CD4-positive, alpha-beta T cell treated with Interleukin-21 for 1 hour (primary cell): ENCODE measurements at regions not wholly inside any gene's neighbourhood (a gene's known extent, or its start where the extent isn't known, plus 50 kb on each side); places are given as distances from the start of the nearest gene placed in this dataset.

Experiments
- DNase-seq: peaks from one replicate; pipeline ENCODE4 v3.0.0-alpha.2; 2020

DNA sequence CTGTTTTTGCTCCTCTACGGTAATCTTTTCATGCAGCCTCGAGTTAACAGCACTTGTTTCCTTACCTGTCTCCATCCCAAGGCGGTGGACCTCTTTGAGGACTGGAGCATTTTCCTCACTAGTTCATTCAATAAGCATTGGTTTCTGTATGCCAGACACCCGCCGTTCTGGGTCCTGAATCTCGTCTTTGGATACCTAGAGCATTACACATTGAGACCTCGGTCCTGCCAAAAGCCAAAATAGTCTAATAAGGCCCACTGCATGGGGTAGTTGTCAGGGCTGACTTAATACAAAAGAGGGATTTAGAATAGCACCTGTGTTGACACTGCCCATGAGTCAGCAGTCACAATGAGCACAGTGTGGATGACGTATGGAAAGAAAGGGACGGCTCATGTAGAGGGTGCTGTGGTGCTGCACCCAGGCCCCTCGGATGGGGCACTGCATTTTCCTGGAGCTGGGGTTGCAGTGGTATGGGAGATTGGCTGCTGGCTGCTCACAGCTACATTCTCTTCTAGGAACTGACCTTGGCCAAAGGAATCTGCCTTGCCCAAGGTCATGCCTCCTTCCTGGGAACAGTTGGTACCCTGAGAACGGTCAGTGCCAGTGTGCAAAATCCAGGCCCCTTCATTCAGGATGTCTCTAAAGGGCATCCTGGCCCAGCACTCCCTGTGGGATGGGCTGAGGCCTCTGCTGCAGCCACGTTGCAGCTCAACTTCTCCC, 126.9 kb upstream of the NCK2 start:
- DNase-seq, result no peak

DNA sequence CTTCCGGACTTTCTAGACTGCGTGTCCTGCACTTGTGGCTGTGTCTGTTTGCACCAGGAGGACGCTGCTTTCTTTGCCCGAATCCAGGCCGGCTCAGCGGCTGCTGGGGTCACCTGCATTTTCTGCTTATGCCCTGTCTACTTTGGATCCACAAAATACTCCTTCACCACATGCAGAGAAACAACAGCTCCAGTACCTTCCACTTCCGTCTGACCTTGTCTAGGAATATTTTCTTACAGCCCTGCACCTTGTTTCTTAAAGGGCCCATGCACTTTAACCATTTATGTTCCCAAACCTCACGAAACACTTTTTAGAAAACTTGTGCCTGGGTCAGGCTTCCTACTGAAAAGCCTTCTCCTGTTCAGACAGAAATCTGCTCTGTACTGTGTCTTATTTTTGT, 129.4 kb upstream of the NCK2 start:
- no peak for DNase-seq

DNA sequence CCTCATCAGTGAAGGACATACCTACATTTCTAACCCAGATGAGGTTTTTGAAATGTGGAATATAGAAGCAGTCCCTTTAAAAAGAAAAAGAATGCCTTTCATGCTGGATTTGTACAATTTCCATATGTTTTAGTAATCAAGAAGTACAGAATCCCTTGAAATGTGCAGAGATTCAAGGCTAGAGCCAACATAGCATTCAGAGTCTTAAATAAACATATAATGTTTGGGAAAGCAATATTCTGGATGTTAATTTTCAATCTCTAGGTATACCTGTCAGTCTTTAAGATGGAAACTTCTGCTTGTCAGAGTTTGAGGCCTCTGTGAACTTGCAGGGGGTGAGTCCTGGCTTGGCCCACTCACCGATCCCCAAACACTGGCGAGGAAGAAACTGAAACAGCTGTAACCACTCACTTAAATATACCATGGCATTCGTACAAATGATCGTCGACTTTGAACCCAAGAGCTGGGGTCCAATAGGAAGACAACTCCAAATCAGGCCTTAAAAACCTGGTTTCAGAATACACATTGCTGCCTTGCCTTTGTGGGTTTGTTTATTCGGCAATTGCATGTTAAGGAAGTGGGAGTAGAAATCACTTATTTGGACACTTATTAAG, 132.8 kb upstream of the NCK2 start:
- no peak for DNase-seq

DNA sequence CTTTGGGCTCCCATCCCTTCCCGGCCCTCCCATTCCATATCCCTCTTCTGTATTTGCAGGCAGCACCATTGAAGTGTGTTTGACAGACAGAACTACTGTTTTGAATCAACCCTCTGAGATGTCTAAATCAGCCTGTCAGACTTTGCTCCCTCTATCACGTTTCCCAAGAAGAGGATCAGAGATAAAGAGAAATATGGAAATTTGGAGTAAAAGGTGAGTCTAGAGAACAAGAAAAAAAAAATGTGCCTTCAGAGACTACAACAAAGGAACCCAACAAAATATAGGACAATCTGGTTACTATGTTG, 133.4 kb upstream of the NCK2 start:
- no peak for DNase-seq

DNA sequence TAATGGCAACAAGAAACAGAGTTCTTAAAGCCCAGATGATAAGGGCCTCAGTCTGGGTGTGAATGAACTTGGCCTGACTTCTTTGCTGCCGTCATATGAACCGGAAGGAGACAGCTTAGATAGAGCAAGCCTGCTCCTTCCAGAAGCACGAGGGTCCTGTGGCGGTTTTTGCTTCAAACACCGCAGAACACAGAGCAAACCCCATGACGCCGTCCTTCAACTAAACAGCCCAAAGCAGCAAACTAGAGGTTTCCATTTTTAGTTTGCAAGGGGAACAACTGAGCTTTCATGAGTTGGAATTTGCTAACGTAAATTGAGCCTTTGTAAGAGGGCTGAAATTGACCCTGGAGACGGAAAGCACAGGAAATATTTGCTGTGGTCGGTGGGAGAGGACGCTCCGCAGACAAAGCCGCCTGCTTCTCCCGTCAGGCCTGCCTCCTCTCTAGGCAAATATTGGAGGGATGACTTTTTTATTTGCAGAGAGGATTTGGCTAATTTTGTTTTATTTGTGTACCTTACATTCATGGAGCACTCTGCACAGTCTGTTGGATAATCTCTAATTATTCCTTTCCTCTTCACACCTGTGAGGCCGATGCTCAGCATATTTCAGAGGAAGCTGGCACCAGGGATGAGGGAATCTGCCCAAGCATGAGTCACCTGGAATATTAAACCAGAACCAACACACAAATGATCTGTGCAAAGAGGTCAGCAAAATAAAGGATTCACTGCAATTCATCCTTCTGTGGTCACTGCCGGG, 134.0 kb upstream of the NCK2 start:
- no peak for DNase-seq

DNA sequence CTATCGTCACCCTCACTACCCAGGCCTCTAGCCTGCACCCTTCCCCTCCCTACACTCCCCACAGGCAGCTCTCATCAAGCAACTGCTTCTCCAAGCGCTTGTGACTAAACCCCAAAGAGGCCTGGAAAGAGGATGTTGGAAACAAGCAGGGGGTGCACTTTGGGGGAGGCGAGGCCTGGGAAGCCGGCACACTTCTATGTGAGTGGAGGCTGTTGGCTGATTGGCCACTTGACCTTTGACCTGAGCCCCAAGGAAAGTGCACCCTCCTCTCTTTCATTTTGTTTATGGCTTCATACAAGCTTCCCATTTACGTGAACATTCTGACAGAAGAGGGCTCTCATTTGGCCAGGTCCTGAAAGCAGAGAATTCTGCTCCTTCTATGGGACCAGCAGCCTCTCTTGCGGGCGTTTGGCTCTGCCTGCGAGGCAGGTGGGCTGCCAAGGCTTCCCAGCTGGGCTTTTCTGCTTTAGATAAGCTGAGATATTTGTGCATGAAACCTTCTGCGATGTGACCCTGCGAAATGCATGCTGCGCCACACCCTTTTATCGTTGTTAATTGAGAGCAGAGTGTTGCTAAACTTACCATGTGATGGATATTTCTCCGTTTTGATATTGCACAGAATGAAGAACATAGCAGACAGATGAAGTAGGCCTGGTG, 134.8 kb upstream of the NCK2 start:
- DNase-seq, result no peak

DNA sequence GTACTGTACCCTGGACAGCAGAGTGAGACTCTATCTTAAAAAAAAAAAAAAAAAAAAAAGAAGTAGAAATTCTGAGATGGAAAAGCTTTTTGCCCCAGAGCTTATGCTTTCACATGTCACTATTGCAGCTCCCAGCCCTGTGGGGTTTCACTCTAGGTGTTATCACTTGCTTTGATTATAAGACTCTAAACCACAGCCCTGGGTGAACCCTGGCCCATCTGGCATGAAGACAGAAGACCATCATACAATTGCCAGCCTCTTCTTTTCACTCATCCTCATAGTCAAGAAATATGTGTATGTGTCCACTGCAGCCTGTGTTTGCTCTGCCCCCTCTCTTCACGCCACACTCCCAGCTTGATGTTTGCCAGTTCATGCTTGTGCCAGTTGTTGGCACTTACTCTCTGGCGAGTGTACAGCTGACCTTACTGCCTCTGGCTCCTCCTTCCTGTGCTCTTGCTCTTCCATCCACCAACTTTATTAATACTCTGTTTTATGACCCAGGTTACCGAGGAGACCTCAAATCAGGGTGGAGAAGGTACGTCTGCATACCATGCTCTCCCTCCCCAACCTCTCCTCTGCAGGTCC, 136.7 kb upstream of the NCK2 start:
- DNase-seq, result no peak

DNA sequence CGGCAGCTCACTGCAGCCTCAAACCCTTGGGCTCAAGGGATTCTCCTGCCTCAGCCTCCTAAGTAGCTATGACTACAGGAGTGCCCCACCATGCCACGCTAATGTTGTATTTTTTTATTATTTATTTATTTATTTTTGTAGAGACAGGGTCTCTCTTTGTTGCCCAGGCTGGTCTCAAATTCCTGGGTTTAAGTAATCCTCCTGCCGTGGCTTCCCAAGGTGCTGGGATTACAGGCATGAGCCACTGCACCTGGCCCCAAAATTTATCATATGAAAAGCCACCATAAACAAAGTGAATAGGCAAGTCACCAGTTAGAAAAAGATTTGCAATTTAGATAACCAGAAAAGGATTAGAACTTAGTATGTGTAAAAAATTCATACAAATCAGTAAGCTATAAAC, 138.6 kb upstream of the NCK2 start:
- DNase-seq, result no peak

DNA sequence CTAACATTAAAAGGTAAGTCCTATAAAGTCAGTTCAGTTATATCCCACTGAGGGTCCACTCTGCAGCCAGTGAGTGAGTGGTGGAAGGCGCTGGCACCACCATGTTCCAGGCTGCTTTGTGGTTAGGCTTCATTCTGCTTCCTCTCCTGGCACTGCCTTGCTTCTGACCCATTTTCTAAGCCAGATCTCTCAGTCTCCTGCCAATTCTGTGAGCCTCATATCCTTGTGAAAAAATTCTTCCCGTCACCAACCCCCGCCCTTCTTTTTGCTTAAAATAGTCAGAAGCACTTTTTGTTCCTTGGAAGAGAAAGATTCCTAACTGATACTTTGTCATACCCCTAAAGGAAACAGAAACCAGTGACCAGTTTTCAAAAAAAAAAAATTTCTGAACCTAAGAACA, 139.8 kb upstream of the NCK2 start:
- DNase-seq, result no peak

DNA sequence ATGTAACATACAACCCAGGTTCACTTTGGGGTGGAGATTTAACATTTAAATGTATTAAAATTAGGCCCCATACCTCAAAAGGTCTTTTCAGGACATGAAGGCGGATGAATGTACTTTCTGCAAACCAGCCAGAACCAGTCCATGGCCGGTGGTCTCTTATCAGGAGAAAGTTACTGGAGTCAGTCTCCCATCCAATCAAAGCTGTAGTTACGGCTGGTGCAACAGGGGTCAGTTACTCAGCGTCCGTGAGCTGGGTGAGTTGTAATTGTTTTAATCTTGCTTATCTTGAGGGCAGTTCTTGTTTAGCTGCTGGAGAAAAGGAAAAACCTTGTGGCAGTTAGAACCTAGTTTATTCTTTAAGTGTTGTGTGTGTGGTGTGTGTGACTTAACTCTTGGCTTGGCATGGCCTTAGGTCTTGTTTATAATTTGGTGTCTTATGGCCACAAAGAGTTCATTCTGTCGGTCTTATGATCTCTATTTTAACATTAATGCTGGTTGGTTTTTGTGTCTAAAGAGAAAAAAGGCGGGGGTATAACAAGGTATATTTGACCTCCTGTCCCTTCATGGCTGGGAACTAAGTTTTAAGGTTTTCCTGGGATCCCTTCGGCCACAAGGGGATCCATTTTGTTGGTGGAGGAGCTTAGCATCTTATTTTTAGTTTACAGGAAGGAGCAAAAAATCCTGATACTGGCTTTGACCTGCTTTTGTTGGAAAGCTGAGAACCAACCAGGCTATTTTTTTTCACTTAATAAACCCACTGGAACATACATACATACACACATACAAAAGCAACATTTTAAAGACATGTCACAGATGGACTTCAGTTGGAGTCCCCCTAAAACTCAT, 143.5 kb upstream of the NCK2 start:
- DNase-seq, result no peak

DNA sequence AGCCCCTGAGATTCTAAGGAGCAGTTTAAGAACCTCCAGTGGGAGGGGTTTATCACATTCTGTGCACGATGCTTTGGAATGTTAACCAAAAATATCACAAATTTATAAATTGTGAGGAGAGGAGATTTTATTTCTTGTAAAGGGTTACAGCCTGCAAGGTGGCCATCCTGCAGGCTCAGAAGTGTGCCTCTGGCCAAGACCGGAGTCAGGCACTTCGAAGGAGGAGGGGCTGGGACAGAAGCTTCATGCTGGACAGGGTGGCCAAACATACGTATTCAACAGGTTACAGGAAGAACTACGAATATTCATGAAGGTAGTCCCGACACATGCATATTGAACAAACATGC, 144.1 kb upstream of the NCK2 start:
- DNase-seq, result no peak

DNA sequence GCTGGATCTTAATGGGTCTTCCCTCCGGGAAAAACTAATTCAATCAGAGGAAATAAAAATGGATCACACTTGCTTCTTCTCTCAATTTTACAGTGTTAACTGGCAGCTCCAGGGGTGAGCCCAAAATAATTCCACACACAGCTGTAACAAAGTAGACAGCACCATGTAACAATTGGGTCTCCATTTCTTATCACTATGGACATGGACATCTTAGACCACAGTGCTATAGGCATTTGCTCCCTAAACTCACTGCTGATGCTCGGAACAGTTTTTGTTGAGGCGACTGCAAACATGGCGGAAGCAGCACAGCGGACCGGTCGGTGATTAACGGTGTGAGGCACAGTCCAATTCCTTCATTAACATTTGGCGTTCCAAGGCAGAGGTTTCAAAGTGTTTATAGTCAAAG, 144.7 kb upstream of the NCK2 start:
- DNase-seq, result no peak

DNA sequence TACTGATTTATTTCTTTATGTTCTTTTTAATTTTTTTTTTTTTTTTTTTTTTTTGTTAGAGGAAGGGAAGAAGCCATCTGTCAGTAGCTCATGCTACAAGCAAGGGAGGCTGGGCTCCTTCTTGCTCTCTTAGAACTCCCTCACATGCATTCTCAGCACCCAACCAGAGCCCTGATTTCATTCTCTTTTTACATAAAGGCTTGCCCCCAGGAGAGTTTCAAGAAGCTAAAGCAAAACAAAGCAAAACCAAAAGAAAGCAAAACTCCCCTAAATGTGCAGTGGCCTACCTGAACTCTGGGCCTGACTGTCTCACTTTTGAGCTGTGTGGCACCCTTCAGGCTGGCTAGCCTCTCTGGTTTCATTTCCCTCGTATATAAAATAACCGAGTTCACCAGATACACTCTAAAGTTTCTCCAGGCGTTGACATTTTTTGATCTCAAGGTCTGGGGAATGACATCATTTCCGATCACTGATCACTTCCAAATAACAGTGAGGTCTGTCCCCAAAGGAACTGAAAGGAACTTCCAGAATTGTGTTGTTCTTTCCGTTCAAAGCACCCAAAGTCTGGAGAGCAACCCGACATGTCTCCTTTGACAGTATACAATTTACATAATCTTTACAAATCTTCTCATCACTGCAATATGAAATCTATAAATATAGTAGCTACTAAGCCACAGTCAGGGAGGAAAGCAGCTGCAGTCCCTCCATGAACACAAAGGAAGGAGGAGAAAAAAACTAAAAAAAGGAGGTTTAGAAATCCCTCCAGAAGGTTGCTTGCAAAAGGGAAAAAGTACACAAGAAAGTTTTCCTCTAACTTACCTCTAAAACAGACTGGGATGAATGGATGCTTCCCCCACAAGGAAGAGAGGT, 145.6 kb upstream of the NCK2 start:
- DNase-seq, result no peak

DNA sequence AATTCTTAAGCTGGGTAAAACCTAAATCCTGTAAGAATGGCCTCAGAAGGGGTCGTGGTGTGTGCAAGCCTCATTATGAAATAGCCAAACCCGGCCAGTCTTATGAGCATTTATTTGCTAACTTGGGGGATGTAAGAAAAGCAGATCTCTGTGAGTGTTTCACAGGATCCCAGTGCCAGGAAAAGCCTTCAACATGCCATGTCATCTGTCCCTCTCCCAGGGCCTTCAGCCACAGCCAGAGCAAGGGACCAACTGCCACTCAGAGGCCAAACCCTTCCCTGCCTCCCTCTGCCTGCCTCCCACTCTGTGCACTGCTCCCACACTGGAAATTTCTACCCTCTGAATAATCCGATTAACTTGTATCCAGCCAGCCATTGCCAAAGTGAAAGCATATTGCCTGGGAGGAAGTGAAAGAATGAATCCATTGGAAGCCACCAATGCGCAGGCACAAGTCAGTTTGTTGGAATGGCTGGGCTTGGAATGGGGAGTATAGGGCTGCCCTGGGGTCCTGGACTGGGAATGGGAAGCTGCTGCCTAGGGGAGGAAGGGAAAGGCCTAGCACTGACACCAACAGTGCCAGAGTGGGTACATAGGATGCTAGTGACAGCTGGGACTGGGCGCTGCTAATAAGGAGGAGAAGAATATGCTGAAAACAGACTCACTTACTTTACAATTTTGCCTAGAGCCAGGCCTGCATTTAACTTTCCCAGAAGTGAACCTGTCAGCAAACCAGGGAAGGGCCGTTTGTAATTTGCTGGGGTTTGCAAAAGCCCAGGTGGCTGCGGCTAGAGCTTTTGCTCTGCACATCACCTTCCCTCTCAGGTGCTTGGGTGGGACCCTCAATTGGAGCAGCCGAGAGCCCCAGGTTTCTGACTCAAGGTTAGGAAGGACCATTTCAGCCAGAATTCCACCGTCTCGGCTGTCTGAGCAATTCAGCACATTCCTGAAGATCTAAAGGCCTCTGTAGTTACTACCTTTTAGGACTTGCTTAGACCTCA, 146.6 kb upstream of the NCK2 start:
- DNase-seq, result no peak

DNA sequence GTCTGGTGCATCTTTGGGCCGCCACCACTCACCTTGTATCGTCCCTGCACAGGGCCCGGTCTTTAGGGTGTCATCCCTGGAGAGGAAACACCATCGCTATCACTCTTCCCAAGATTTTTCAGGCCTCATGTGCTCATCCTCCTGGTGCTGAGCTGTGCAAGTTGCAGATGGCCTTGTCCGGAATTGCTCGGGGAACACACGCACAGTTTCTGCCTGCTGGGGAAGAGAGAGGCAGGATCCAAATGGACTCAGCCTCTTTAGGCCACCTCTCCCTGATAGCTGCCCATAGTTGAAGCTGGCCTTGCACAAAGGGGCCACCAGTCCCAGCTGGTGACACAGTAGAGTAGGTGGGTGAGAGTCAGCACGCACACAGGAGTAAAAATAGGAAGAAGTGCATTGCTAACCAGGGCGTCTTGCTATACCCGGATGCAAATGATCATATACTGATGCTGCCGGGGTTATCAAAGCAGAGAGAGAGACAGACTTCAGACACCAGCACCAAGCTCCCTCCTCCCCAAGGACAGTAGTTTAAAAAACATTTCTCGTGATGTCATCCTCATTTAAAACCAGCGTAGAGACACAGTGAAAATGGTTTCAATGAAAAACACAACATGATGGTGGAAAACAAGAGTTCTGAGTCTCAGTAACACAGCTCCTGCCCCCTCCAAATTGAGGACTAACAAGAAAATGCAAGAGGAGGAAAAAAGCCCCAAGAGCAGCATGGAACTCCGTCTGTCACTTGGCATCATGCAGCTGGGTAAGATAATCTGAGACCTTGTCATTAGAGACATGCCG, 147.5 kb upstream of the NCK2 start:
- DNase-seq, result no peak

DNA sequence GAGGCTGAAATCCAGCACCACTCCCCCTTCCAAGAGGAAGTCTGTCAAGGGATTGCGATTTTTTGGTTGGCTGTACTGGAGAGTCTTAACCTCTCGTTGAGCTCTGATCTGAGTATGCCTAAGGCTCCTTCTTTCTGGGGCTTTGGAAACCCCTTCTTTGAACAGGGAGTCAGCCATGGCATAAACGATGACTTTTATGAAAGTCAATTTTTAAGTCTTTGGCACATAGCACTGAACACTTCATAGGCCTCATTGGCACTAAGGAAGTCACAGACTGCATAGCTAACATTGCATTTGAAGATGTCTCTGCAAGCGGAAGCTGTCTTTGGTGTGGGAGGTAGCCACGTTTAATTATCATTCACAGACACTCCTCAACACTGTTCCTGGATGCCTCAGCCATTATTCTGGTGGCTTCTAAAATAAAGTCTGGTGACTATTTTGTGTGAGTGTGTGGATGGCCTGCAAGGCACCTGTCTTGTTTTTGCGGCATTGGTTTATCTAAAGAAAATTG, 148.2 kb upstream of the NCK2 start:
- DNase-seq, result no peak

DNA sequence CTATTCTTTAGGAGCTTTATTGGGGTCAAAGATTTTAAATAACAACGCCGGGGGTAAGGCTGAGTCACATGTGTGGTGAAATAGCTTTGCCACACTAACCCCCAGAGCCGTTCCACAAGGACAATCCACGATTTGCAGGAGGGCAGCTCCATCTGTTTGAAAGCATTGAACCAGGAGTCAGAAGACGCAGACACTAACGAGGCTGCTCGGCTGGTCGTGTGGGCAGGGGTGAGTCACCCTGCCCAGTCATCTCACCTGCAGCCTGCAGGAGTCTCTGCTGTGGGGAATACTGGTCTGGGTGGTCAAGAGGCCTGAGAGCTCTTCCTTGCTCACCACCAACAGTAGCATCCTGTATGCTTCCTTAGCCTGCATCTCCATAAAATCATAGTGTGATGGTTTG, 149.2 kb upstream of the NCK2 start:
- no peak for DNase-seq

DNA sequence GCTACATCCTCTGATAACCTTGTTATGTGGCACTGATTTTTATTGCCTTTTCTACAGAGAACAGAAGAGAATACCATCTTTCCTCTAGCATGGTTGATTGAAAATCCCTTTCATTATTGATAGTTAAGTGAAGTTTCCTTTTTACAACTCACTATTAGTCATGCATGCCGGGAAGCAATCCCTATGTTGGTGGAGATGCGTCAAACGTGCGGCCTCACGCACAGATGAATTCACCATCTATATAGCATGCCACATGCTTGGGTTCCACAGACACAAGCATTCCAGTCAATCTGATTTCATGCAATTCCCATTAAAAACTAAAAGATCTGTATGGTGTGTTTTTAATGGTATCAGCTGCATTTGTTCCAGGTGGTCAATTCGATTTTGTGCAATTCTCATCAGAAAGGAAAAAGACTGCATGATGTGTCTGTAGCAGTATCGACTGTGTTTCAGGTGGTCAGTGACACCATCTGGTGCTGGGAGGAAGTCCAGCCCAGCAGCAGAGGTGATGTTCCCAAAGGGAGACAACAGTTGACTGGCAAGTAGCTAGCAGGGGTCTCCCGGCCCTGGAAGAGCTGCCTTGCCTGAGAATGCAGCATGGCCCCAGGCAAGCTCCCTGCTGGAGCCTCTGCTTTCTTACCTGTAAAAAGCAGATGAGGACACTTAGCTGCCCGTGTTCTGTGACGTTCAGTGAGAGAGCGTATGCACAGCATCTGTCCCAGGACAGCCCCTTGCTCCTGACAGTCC, 151.3 kb upstream of the NCK2 start:
- no peak for DNase-seq

DNA sequence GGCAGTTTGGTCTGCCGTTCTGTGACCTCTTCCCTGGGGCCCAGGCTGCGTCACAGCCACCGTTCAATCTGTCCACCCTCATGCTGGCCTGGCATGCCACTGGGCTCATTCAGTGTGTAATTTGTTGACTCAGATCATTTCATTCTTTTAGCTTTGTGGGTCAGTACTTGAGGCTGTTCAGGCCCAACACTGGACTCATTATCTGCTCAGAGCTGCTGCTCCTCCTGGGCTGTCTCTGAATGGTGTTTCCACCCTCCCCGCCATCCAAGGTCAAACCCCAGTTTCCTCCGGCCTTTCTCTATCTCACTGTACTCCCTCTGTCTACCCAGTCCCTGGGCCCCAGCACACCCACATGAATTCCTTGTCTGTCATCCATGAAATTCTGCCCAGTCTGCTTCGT, 152.4 kb upstream of the NCK2 start:
- no peak for DNase-seq
